GM19455 (cell line): ENCODE measurements at regions not wholly inside any gene's neighbourhood (a gene's known extent, or its start where the extent isn't known, plus 50 kb on each side); places are given as distances from the start of the nearest gene placed in this dataset.

ENCODE experiments used
- ATAC-seq: cut with Tn5 transposase; IDR thresholded peaks from one replicate; pipeline ENCODE4 v1.9.1; 2021; ENCODE audit not compliant: unreplicated experiment

DNA sequence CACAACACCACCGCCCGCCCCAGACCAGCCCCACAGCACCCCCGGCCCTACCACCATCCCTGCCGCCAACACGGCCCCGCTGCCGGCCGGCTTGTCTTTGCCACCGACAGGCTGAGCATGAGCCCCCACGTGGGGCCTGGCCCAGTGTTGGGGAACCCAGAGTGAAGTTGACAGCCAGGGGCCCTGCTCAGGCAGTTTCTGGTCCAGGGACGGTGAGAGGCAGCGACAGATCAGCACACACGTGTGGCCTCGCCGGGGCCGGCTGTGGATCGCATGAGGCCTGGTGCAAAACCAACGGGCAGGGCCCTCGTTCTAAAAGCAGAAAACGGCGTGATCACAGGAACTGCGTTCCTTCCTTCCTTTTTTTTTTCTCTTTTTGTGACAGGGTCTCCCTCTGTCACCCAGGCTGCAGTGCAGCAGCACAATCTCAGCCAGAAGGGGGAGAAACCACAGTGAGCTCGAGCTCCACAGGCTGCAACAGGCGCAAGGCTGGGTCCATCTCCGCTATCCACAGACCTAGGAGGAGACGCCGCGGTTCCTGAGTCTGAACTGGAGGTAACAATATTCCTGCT, 50.5 kb upstream of the FBRSL1 start:
- ATAC-seq = no peak

GRCh38 chr12:132438726-132439125, 51.2 kb upstream of the FBRSL1 start:
- no peak for ATAC-seq

GRCh38 chr12:132437943-132438700, 51.8 kb upstream of the FBRSL1 start:
- ATAC-seq = no peak

GRCh38 chr12:132437252-132437932, 52.6 kb upstream of the FBRSL1 start:
- no peak for ATAC-seq

GRCh38 chr12:132436791-132437251, 53.1 kb upstream of the FBRSL1 start:
- no peak for ATAC-seq

- ATAC-seq = no peak
Measured at GRCh38 chr12:132435486-132436187, 54.3 kb upstream of the FBRSL1 start.

- no peak for ATAC-seq
Measured at GRCh38 chr12:132433641-132434395, 56.1 kb upstream of the FBRSL1 start.

DNA sequence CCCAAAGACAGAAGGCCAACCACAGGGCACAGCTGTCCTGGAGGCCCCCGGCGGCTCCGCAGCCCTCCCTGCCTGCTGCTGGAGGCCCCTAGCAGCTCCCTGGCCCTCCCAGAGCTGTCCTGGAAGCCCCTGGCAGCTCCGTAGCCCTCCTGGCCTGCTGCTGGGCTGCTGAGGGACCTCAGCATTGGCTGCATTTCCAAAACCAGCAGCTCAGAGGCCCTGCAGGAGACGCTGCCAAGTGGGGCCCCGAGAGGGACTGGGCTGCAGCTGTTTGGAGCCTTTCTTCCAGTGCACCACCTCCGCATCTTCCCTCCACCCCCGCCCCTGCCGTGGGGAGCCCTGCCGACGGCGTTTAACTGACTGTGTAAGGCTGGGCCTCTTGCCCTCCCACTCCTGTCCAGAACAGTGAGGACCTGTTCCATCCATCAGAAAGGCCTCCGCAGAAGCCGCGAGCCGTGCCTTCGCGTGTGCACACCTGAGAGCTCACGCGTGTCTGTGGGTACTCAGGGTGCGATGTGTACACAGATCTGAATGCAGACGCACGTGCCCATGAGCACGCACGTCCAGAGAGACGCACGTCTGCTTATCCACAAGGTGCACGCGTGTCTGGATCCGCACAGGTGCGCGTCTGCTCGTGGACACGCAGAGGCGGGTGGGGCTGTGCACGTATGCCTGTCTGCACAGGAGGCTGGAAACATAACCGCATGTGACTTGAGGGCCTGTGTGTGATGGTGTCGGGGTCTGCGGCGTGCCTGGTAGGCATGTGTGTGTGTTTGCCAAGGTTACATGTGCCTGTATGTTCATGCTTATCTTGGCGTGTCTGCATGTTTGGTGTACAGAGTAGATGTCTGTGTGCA, 57.0 kb upstream of the FBRSL1 start:
- ATAC-seq = no peak

GRCh38 chr12:132432126-132432705, 57.7 kb upstream of the FBRSL1 start:
- ATAC-seq = no peak

DNA sequence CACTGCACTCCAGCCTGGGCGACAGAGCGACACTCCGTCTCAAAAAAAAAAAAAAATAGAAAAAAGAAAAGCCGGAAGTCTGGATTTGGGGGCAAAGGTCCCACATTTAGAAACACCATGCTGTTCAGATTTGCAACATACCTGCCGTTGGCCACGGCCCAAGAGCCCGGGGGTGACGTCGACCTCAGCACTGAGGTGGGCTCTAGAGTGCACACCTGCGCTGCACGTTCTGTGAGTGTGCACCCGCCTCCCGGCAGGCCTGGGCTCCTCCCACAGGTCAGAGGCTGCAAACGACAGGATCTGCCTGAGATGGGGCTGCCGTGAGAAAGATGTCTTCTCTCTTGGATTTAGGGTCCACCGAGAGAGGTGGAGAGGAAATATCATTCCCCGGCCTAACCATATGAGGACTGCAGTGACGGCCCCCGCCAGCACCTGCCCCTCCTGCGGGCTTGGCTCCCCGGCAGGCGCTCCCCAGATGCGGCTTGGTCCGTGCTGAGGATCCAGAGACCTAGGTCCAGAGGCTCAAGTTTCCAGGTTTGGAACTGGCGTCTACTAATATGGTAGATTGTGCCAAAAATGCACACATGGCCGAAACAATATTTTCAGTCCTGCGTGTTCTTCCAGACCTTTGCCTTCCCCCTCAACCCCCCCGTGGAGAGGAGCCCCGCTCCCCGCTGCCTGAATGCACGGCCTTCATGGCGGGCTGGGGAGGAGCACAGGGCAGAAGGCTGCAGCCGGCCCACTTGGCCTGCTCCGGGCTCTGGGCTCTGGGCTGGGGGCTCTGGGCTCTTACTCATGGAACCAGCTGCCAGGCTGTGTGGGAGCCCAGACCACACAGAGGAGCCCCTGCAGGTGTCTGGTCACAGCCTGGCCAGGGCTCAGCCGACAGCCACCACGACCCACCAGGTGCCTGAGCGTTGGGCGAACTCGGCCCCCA, 58.8 kb upstream of the FBRSL1 start:
- ATAC-seq = no peak

DNA sequence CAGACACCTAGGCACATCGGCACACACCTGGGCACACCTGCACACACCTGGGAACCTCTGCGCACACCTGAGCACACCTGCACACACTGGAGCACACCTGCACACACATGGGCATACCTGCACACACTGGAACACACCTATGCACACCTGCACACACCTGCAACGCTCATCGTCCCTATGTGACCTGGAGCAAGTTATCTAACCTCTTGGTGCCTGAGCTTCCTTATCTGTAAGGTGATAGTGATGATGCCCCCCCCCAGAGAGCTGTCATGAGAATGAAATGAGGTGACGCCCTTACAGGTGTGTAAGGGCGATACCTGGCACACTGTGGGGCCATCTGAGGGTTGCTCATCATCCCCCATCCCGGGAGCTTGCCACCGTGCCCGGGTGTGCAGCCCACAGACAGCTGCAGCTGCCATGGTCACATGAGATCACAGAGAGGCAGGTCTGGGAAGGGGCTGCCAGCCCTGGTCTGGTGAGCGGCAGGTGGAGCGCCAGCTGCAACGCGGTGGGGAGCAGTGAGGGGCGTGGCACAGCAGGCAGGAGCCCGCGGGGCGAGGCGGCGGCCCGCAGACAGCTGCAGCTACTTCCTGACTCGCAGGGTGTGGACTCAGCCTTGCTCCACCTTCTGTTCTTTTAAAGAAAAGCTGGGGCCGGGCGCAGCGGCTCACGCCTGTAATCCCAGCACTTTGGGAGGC, 59.9 kb upstream of the FBRSL1 start:
- ATAC-seq = no peak

GRCh38 chr12:132429602-132429945, 60.4 kb upstream of the FBRSL1 start:
- ATAC-seq = no peak

- ATAC-seq = no peak
Measured at GRCh38 chr12:132428936-132429601, 60.9 kb upstream of the FBRSL1 start.

DNA sequence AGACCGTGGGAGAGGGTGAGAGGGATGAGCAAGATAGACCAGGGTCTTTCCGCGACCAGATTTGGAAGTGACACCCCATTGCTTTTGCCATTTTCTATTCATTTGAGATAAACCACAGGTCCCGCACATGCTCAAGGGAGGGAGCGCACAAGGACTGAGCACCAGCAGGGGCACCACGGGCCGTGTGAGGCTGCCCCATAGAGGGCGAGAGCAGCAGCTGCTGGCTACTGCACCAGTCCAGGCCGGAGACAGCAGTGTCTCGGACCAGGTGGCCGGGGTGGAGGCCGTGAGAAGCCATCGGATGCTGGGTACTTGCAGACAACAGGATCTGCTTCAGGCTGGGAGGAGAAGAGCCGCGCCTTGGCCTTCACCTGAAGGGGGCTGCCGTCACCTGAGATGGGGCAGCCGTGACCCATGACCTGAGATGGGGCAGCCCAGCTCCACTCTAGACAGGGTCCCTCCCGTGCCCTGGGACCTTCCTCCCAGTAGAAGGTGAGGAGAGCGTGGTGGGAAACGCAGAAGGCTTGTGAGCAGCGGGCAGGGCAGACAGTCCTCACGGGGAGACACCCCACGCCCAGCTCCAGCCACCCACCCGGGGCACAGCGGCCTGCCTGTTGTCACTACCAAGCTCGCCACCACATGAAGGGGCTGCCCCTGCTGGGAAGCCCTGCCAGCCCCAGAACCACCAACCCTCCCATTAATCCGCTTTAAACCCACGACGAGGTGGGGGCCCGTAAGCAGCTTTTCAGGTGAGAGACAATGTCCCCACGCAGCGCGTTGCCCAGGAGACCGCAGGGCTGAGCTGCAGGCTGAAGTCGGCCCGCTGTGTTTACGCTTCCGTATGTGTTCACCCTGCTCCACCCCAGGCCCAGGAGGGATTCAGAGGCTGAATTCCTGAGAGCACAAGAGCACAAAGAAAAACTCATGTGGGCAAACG, 61.7 kb upstream of the FBRSL1 start:
- ATAC-seq = no peak

- ATAC-seq = no peak
Measured at GRCh38 chr12:132427174-132427768, 62.7 kb upstream of the FBRSL1 start.
